ENCODE measurements at regions not wholly inside any gene's neighbourhood (a gene's known extent, or its start where the extent isn't known, plus 50 kb on each side); places are given as distances from the start of the nearest gene placed in this dataset.

DNA sequence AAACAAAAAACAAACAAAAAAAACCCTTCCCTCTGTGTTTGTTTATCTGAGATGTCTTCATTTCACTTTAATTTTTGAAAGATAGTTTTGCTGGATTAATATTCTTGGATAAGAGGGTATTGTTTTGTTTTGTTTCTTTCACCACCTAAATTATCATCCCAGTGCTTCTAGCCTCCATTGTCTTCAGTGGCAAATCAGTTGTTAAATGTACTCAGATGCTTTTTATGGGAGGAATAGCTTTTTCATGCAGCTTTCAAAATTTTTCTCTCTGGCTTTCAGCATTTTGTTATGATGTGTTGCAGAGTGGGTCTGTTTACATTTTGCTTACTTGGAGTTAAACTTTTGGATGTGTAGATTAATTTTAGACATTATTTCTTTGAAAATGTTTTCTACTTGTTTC lies 203.5 kb upstream of the DCC start:
- POLR2A ChIA-PET = interaction anchor here (0.6 kb wide), 1 partner anchor 120 kb away, joined by 3 read pairs; no protein-coding TSS in a partner anchor
- TF ChIP-seq, protein P1, sequence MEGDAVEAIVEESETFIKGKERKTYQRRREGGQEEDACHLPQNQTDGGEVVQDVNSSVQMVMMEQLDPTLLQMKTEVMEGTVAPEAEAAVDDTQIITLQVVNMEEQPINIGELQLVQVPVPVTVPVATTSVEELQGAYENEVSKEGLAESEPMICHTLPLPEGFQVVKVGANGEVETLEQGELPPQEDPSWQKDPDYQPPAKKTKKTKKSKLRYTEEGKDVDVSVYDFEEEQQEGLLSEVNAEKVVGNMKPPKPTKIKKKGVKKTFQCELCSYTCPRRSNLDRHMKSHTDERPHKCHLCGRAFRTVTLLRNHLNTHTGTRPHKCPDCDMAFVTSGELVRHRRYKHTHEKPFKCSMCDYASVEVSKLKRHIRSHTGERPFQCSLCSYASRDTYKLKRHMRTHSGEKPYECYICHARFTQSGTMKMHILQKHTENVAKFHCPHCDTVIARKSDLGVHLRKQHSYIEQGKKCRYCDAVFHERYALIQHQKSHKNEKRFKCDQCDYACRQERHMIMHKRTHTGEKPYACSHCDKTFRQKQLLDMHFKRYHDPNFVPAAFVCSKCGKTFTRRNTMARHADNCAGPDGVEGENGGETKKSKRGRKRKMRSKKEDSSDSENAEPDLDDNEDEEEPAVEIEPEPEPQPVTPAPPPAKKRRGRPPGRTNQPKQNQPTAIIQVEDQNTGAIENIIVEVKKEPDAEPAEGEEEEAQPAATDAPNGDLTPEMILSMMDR (conservative IDR thresholded peaks at IDR 0.05; ENCODE audit: low read length) = no peak
- no peak for TF ChIP-seq EZH2phosphoT487 (IDR thresholded peaks at IDR 0.05; ENCODE audit: borderline replicate concordance, low read depth, low read length)
- Histone ChIP-seq H4K20me1 (ENCODE audit: insufficient read depth, low read length) (no peaks in the 10 kb centered on the region), H3K4me3 (ENCODE audit: low read depth, low read length, poor library complexity, severe bottlenecking) (no peak overlapping the region), H3K4me1 (ENCODE audit: insufficient read depth, low read length, poor library complexity, severe bottlenecking) (no peaks in the 10 kb centered on the region), H3K36me3 (ENCODE audit: insufficient read depth, low read length) (no peaks in the 10 kb centered on the region), H3K27ac (ENCODE audit: low read depth, low read length, poor library complexity, severe bottlenecking) (no peak overlapping the region), H3K9me2 (ENCODE audit: insufficient read depth, low read length) (no peaks in the 10 kb centered on the region), H3K79me2 (ENCODE audit: insufficient read depth, low read depth, low read length) (no peaks in the 10 kb centered on the region), H3K9me3 (ENCODE audit: low read length) (no peaks in the 10 kb centered on the region), H3K4me2 (ENCODE audit: low read length) (no peak overlapping the region), H2AFZ (ENCODE audit: low read length) (no peak overlapping the region)
- DNase-seq (ENCODE audit: low spot score) = no peak
- CTCF ChIA-PET (ENCODE audit: unreplicated experiment) = no interaction called here
- no TSS peak for BruUV-seq (replicated peaks)
- intact Hi-C loops (cut with micrococcal nuclease; ENCODE audit: unreplicated experiment) = no loop called here

DNA sequence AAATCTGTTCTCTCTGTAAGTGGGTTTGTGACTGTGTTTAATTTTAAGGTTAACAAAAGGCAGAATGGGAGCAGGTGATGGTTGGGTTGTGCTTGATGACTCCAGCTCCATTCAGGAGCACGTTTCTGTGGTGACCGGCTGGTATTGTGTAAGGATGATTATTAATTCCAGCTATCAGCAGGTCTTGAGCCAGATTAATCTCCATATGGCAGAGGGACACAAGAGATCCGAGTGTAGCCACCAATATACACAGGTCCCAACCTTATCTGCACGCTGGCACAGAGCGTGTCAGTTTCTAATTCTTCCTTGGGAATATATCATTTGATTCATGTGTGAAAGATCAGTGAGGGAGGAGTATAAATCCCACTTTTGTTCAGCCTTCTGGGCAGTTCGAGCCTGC lies 199.0 kb upstream of the DCC start:
- intact Hi-C loops (cut with micrococcal nuclease; ENCODE audit: unreplicated experiment) = no loop called here
- CTCF ChIA-PET (ENCODE audit: unreplicated experiment) = no interaction called here
- no peak for DNase-seq (ENCODE audit: low spot score)
- no peaks in the 10 kb centered on the region for H3K79me2 ChIP-seq (ENCODE audit: insufficient read depth, low read depth, low read length)
- no TSS peak for BruUV-seq (replicated peaks)
- no peaks in the 10 kb centered on the region for H4K20me1 ChIP-seq (ENCODE audit: insufficient read depth, low read length)
- no peaks in the 10 kb centered on the region for H3K9me2 ChIP-seq (ENCODE audit: insufficient read depth, low read length)
- no peak overlapping the region for H2AFZ ChIP-seq (ENCODE audit: low read length)
- H3K36me3 ChIP-seq (ENCODE audit: insufficient read depth, low read length) = no peaks in the 10 kb centered on the region
- TF ChIP-seq, protein P1 (conservative IDR thresholded peaks at IDR 0.05; ENCODE audit: low read length) = no peak
- TF ChIP-seq EZH2phosphoT487 (IDR thresholded peaks at IDR 0.05; ENCODE audit: borderline replicate concordance, low read depth, low read length) = no peak
- no peak overlapping the region for H3K4me2 ChIP-seq (ENCODE audit: low read length)
- no peaks in the 10 kb centered on the region for H3K9me3 ChIP-seq (ENCODE audit: low read length)
- H3K27ac ChIP-seq (ENCODE audit: low read depth, low read length, poor library complexity, severe bottlenecking) = no peak overlapping the region
- no peaks in the 10 kb centered on the region for H3K4me1 ChIP-seq (ENCODE audit: insufficient read depth, low read length, poor library complexity, severe bottlenecking)
- no peak overlapping the region for H3K4me3 ChIP-seq (ENCODE audit: low read depth, low read length, poor library complexity, severe bottlenecking)
- POLR2A ChIA-PET = no interaction called here

DNA sequence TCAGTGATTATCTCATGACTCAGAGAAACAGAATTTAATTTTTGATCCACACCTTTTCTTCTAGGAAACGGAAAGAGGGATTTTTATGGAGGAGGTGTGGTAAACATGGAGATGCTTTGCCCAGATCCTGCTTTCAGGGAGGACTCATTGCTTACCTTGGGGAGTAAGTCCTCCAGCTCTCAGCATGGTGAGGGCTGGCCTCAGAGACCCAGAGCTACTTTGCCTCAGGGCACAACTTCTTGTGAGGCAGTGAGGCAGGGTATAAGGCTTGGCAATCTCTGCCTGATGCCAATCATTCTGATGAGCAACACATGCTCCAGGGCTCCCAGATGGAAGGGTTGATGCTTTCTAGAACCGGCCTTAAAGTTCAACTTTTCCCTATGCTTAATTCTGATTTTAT lies 189.9 kb upstream of the DCC start:
- H3K36me3 ChIP-seq (ENCODE audit: insufficient read depth, low read length) = no peaks in the 10 kb centered on the region
- POLR2A ChIA-PET = no interaction called here
- no peaks in the 10 kb centered on the region for H3K9me2 ChIP-seq (ENCODE audit: insufficient read depth, low read length)
- TF ChIP-seq, protein P1 (conservative IDR thresholded peaks at IDR 0.05; ENCODE audit: low read length) = no peak
- no peak for TF ChIP-seq EZH2phosphoT487 (IDR thresholded peaks at IDR 0.05; ENCODE audit: borderline replicate concordance, low read depth, low read length)
- no peaks in the 10 kb centered on the region for H4K20me1 ChIP-seq (ENCODE audit: insufficient read depth, low read length)
- BruUV-seq (replicated peaks) = no TSS peak
- H3K9me3 ChIP-seq (ENCODE audit: low read length) = no peaks in the 10 kb centered on the region
- no peak overlapping the region for H2AFZ ChIP-seq (ENCODE audit: low read length)
- H3K79me2 ChIP-seq (ENCODE audit: insufficient read depth, low read depth, low read length) = no peaks in the 10 kb centered on the region
- intact Hi-C loops (cut with micrococcal nuclease; ENCODE audit: unreplicated experiment) = no loop called here
- no peaks in the 10 kb centered on the region for H3K4me1 ChIP-seq (ENCODE audit: insufficient read depth, low read length, poor library complexity, severe bottlenecking)
- H3K4me3 ChIP-seq (ENCODE audit: low read depth, low read length, poor library complexity, severe bottlenecking) = no peak overlapping the region
- CTCF ChIA-PET (ENCODE audit: unreplicated experiment) = no interaction called here
- H3K4me2 ChIP-seq (ENCODE audit: low read length) = no peak overlapping the region
- no peak overlapping the region for H3K27ac ChIP-seq (ENCODE audit: low read depth, low read length, poor library complexity, severe bottlenecking)
- DNase-seq (ENCODE audit: low spot score) = no peak

All from OCI-LY7 (cell line).